Forelimb muscle (tissue), 1 donor: ENCODE measurements at regions not wholly inside any gene's neighbourhood (a gene's known extent, or its start where the extent isn't known, plus 50 kb on each side); places are given as distances from the start of the nearest gene placed in this dataset.

ENCODE experiments used
- DNase-seq: peaks from one replicate; pipeline ENCODE4 v3.0.0-alpha.2; 2013; ENCODE audit warnings: low read depth

GRCh38 chr11:110928391-110928790 lies 216.2 kb upstream of the ARHGAP20 start:
- DNase-seq: no peak

DNA sequence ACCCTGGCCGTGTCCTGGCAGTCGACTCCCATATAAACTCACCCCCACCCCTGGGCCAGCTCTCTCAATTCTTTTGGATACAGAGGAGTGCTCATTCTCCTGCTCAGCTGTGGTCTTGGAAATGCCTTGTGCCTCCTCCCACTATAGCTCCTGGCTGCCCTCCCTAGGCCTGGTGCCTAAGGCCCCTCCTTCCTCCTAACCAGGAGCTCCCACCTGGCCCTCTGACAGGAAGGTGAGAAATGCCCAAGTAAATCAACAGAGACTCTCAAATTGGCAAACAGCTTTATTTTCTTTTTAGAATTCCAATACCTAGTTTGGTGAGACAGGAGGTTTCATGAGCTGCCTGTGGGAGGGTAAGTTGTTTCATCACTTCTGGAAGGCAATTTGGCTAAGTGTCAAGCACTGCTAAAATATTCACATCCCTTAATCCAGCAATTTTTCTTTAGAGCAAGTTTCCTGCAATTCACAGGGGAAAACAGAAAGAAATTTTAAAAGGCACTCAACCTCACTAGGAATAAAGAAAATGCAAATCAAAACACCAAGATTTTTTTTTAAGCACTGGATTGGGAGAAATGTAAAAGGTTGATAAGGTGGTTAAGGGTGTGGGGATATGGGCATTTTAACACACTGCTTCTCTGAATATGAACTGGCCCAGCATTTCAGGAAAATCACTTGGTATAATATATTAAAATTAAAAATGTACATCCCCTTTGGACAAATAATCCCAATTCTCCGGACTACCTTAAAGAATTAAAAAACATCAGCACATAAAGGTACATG lies 209.7 kb upstream of the ARHGAP20 start:
- no peak for DNase-seq

DNA sequence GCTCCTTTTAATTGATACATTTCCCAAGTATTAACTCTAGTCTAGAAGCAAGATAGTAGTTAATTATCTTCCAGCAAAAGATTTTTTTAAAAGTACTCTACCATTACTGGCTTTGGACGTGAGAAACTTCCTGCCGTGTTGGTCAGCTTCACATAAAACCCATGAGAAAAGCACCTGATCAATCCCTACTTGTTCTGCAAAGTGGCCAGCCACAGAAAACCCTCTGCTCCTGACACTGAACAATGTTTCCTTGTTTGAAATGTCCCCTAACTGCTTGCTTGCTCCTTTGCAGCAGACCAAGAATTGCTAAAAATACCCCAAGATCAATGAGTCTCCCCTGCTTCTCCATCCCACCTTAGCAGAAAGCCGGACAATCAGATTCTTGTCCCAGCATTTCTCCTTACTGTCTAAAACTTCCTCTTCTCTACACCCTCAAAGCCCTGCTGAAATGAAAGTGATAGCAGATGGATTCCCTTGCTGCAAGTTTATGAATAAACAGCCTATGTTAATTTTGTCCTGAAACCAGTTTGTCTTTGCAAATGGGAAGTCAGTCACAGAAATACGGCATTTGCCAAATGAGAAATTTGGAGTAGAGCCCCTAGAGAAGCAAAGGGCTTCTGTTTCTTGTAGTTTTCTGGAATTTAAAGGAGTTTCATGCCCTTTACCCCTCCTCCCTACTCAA lies 207.1 kb upstream of the ARHGAP20 start:
- DNase-seq: no peak

- DNase-seq: no peak
Measured at GRCh38 chr11:110918351-110918750, 206.1 kb upstream of the ARHGAP20 start.

DNA sequence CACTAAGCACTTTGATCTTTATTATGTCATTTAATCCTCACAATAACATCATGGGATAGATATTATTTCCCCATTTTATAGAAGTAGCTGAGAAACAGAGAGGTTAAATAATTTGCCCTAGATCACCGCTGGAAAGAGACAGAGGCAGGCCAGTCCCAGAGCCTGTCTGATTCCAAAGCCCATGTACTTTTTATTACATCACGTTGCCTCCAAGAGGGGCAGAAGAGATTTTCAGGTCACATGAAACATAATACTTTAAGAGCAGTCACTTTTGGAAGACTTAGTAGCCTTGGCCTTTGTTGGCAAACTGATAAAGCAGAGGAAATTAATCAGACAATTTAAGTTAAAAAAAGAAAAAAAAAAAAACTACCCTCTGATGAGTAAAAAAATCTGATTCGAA lies 200.2 kb upstream of the ARHGAP20 start:
- DNase-seq: no peak

DNA sequence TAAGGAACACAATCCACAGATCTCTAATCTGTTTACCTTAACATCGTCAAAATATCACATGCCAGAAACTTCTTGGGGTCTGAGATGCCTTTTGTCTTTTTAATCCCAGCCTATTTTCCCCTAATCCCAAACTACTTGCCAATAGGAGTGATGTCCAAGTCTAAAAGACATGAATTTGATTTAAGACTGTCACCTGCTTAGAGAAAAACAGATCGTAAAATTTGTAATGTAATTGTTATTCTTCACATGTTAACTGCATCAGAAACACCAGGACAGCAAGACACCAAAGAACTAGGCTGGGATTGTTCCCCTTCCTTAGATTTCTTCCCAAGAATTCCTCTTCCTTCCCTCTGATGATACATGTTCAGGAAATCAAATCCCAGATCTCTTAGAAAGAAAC lies 198.1 kb upstream of the ARHGAP20 start:
- no peak for DNase-seq

DNA sequence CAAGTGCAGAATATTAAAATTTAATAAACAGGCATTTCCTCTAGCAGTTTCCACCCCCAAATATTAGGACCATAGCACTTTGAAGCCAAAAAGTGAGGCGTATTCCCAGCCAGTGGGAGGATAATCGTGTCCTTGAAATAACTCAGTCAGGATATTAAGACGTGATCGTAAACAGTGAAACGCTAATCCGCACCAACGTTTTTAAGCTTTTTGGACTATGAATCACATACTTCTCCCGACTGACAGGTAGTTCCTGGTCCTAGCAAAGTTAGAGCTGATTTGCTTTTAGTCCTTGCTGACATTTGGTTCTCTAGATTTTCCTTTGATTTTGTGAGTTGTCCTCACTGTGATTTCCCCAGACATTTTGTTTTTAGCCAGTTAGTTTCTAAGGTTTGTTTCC lies 197.1 kb upstream of the ARHGAP20 start:
- DNase-seq: no peak

DNA sequence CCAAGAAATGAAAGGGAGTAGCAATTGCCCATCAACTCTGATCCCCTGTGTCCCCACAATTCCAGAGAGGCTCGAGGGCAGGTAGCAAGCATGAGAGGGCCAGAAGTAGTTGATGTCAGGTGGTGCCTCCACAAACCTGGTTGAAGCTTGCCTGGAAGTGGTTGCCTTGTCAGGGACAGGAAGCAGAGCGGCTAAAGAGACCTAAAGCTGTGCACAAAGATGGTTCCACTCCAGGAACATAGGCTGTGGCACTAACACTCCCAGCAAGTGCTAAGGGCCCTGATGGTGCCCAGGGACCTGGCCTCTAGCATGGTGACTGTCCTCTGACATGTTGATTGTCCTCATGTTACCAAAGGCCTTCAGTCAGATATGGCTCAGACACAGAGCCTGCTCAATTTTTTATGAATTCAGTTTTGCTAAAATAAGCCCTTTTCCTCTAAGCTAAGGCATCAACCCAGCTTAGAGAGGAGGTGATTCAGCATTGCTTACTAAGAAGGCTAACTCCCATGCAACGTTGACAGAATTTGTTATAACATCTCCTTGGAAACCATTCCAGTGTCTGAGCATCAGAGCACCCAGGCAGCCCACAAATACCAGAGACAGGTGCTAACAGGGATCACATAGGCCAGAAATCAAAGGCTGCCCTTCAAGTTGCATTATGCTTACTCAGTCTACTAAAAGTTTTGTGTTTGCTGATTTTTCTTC lies 196.3 kb upstream of the ARHGAP20 start:
- no peak for DNase-seq

- no peak for DNase-seq
Measured at GRCh38 chr11:110907629-110908028, 195.4 kb upstream of the ARHGAP20 start.

- DNase-seq: no peak
Measured at GRCh38 chr11:110903830-110904229, 191.6 kb upstream of the ARHGAP20 start.

DNA sequence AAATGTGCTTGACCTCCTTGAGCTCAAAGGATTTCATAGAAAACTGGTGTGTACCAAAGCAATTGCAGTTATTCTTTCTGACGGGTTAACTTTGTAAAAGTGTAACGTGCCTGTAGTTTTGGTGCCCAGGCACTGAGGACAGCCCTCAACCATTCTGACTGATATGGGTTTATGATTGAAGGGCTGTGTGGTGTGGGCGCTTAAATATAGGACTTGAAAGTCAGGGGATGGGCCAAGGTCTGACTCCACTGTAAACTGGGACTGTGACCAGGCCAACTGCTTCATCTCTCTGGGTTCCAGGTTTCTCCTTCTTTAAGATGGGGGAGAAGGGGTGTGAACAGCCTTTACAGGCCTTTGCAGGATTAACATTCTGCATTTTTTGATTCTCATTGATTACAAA lies 191.1 kb upstream of the ARHGAP20 start:
- no peak for DNase-seq

- DNase-seq: no peak
Measured at GRCh38 chr11:110901441-110901840, 189.2 kb upstream of the ARHGAP20 start.

GRCh38 chr11:110900426-110900825 lies 188.2 kb upstream of the ARHGAP20 start:
- no peak for DNase-seq

- DNase-seq: peak; percentile 31
Measured at GRCh38 chr11:110897035-110897434, 184.8 kb upstream of the ARHGAP20 start.

DNA sequence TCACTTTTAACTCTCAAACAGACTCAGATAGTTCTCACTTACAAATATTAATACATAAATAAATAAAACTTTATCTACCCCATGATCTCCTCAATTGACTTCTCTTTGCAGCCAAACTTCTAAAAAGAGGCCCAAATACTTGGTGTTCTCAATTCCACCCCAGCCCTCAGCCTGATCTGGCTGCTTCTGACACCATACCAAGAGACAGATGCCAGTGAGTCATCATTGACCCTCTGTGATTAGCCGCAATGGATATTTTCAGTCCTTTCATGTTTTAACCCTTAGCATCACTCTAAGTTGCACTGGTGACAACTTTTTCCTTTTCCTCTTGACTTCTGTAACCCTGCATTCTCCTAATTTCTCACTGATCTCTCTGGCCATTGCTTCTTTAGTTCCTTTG lies 184.1 kb upstream of the ARHGAP20 start:
- DNase-seq: no peak

DNA sequence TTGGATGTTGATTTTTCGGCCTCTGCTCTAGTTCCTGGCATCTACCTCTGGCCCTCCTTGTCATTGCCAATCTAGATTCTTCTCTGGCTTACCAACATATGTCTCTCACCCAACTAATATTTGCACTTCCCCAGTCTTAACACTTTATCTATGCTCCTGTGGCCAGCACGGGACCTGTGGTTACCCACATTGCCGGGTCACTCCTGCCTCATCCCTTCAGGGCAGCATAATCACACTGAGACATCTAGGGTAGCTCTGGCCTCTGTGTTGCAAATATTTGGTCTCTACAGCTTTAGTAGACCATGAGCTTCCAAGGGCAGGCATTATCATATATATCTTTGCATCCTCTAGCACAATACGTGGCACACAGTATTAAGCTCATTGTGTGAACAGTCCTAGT lies 182.0 kb upstream of the ARHGAP20 start:
- DNase-seq: no peak

GRCh38 chr11:110892741-110893285 lies 180.6 kb upstream of the ARHGAP20 start:
- DNase-seq: no peak

GRCh38 chr11:110891411-110891810 lies 179.2 kb upstream of the ARHGAP20 start:
- DNase-seq: no peak

- no peak for DNase-seq
Measured at GRCh38 chr11:110890995-110891394, 178.8 kb upstream of the ARHGAP20 start.

GRCh38 chr11:110886288-110886970 lies 174.2 kb upstream of the ARHGAP20 start:
- DNase-seq: peak; percentile 41

- no peak for DNase-seq
Measured at GRCh38 chr11:110883256-110883655, 171.0 kb upstream of the ARHGAP20 start.

- no peak for DNase-seq
Measured at GRCh38 chr11:110878513-110878912, 166.3 kb upstream of the ARHGAP20 start.
